HG02884 (cell line): ENCODE measurements at regions not wholly inside any gene's neighbourhood (a gene's known extent, or its start where the extent isn't known, plus 50 kb on each side); places are given as distances from the start of the nearest gene placed in this dataset.
"Not testable (repeated sequence)": the region's sequence is repeated elsewhere in the genome, so short reads cannot be mapped to it uniquely, and the experiment has no call there.

Source experiments
- ATAC-seq: cut with Tn5 transposase; IDR thresholded peaks from one replicate; pipeline ENCODE4 v1.9.1; 2021; ENCODE audit warnings: mild to moderate bottlenecking, moderate library complexity; ENCODE audit not compliant: unreplicated experiment

- no peak for ATAC-seq
Observed at GRCh38 chr12:107826276-107826675, 51.8 kb downstream of the ASCL4 start.

- ATAC-seq: no peak
Observed at GRCh38 chr12:107829271-107829670, 54.8 kb downstream of the ASCL4 start.

- ATAC-seq: no peak
Observed at GRCh38 chr12:107832441-107832840, 57.9 kb downstream of the ASCL4 start.

GRCh38 chr12:107840186-107840585 is 65.7 kb downstream of the ASCL4 start:
- no peak for ATAC-seq

- no peak for ATAC-seq
Observed at GRCh38 chr12:107843351-107844311, 69.1 kb downstream of the ASCL4 start.

- ATAC-seq: no peak
Observed at GRCh38 chr12:107844312-107844921, 69.9 kb downstream of the ASCL4 start.

GRCh38 chr12:107845226-107845979 is 70.9 kb downstream of the ASCL4 start:
- ATAC-seq: no peak

- no peak for ATAC-seq
Observed at GRCh38 chr12:107845980-107846659, 71.6 kb downstream of the ASCL4 start.

GRCh38 chr12:107847430-107847829 is 72.9 kb downstream of the ASCL4 start:
- ATAC-seq: no peak

- no peak for ATAC-seq
Observed at GRCh38 chr12:107847830-107848229, 73.3 kb downstream of the ASCL4 start.

GRCh38 chr12:107853479-107853878 is 79.0 kb downstream of the ASCL4 start:
- no peak for ATAC-seq

GRCh38 chr12:107855471-107855870 is 81.0 kb downstream of the ASCL4 start:
- ATAC-seq: no peak

GRCh38 chr12:107856096-107856495 is 81.6 kb downstream of the ASCL4 start:
- no peak for ATAC-seq

- no peak for ATAC-seq
Observed at GRCh38 chr12:107857191-107857590, 82.7 kb downstream of the ASCL4 start.

- no peak for ATAC-seq
Observed at GRCh38 chr12:107859367-107859766, 84.9 kb downstream of the ASCL4 start.

- ATAC-seq: no peak
Observed at GRCh38 chr12:107864235-107864634, 89.7 kb downstream of the ASCL4 start.

- ATAC-seq: not testable (repeated sequence)
Observed at GRCh38 chr12:107864727-107865126, 90.2 kb downstream of the ASCL4 start.

GRCh38 chr12:107873223-107873622 is 98.7 kb downstream of the ASCL4 start:
- no peak for ATAC-seq

- no peak for ATAC-seq
Observed at GRCh38 chr12:107875786-107876185, 101.3 kb downstream of the ASCL4 start.

- no peak for ATAC-seq
Observed at GRCh38 chr12:107884769-107885694, 110.5 kb downstream of the ASCL4 start.
